Right lobe of liver (tissue), 6 donors: ENCODE measurements at regions not wholly inside any gene's neighbourhood (a gene's known extent, or its start where the extent isn't known, plus 50 kb on each side); places are given as distances from the start of the nearest gene placed in this dataset.

Experiments
- ATAC-seq, 4 donors: fragments of 200-7000 bp; cut with Tn5 transposase; one replicate each; pipeline ENCODE4 v1.9.1; 2020; ENCODE audit warnings: mild to moderate bottlenecking in 4 of 4, moderate library complexity in 4 of 4
- DNase-seq, 3 donors: peaks; one replicate each; pipeline ENCODE4 v3.0.0-alpha.2; 2020
- H3K27ac ChIP-seq, 3 donors: fragments of 200-600 bp; one replicate each; pipeline ENCODE4 v1.8.0; 2022
- H3K27me3 ChIP-seq, 2 donors: fragments of 200-600 bp; one replicate each; pipeline ENCODE4 v1.8.0; 2022
- H3K36me3 ChIP-seq, 4 donors: fragments of 200-600 bp; sonication (generic) in 1 of 4; one replicate each; pipeline versions ENCODE4 v1.5.1 to v1.8.0; 2017 to 2022; ENCODE audit warnings: control low read depth in 1 of 4
- H3K4me1 ChIP-seq, 4 donors: fragments of 200-600 bp; sonication (generic) in 1 of 4; one replicate each; pipeline versions ENCODE4 v1.5.1 to v1.8.0; 2017 to 2022; ENCODE audit warnings: control low read depth in 1 of 4
- H3K4me3 ChIP-seq, 3 donors: fragments of 200-600 bp; one replicate each; pipeline ENCODE4 v1.8.0; 2022
- H3K9me3 ChIP-seq, 4 donors: fragments of 200-600 bp; sonication (generic) in 1 of 4; one replicate each; pipeline versions ENCODE4 v1.5.1 to v1.8.0; 2017 to 2022; ENCODE audit warnings: control low read depth in 1 of 4
- CTCF ChIP-seq, 4 donors: fragments of 200-600 bp in 3 of 4; fragments of 450-650 bp in 1 of 4; IDR thresholded peaks; one replicate each; pipeline versions ENCODE4 v1.5.1 to v1.8.0; 2016 to 2022; ENCODE audit warnings: antibody characterized with exemption in 4 of 4, mild to moderate bottlenecking in 2 of 4
- POLR2A ChIP-seq: fragments of 450-650 bp; IDR thresholded peaks from one replicate; pipeline ENCODE4 v1.6.1; 2017; ENCODE audit warnings: antibody characterized with exemption, mild to moderate bottlenecking
- WGBS: methylation state at CpG from one replicate; pipeline ENCODE4 v1.1.6; 2018; ENCODE audit warnings: low coverage, low lambda C conversion rate; ENCODE audit not compliant: insufficient coverage; ENCODE audit errors: missing lambda C conversion rate; 5-methylcytosine and 5-hydroxymethylcytosine counted together
- intact Hi-C, 2 donors: fragments of 100-400 bp; cut with DNase I; formaldehyde crosslinking; loops; one replicate each; pipeline versions ENCODE4 v1.11.2 to v1.14.1; 2022
- donor health status: DM: no; HTN: yes; CAD: no.
- donor health status: DM: no; HTN: no; CAD: no.
- donor health status: DM: no; HTN: no; CAD: no.
- donor health status: DM: no; HTN: yes; CAD: no.
- donor health status: DM: no; HTN: yes; CAD: no.

DNA sequence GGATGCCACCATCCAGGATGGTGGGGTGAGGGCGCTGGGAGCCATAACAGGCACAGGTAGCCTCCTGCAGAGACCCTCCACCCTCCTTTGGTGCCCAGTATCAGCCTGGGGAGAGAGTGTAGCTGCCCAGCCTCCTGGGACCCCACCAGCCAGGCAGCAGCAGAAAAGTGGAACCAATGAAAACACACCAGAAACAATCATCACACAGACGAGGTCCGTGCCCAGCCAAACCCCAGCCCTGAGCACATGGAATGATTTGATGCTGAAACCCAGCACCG, 285.1 kb downstream of the PTPRU start:
- 33% methylated on average over 3 of the region's 4 CpGs for WGBS
- H3K4me1 ChIP-seq, result no peaks in the 10 kb centered on the region
- intact Hi-C loops, result no loop called here
- ATAC-seq (no peak), DNase-seq (peak in 2 of 3 donors; percentile 2 to 19)
- no peak overlapping the region for H3K4me3 ChIP-seq
- no peaks in the 10 kb centered on the region for H3K9me3 ChIP-seq
- H3K27me3 ChIP-seq, result no peaks in the 10 kb centered on the region
- H3K36me3 ChIP-seq, result no peaks in the 10 kb centered on the region
- H3K27ac ChIP-seq, result no peak overlapping the region
- TF ChIP-seq POLR2A (no peak), CTCF (IDR thresholded peaks at IDR 0.05) (no peak)

DNA sequence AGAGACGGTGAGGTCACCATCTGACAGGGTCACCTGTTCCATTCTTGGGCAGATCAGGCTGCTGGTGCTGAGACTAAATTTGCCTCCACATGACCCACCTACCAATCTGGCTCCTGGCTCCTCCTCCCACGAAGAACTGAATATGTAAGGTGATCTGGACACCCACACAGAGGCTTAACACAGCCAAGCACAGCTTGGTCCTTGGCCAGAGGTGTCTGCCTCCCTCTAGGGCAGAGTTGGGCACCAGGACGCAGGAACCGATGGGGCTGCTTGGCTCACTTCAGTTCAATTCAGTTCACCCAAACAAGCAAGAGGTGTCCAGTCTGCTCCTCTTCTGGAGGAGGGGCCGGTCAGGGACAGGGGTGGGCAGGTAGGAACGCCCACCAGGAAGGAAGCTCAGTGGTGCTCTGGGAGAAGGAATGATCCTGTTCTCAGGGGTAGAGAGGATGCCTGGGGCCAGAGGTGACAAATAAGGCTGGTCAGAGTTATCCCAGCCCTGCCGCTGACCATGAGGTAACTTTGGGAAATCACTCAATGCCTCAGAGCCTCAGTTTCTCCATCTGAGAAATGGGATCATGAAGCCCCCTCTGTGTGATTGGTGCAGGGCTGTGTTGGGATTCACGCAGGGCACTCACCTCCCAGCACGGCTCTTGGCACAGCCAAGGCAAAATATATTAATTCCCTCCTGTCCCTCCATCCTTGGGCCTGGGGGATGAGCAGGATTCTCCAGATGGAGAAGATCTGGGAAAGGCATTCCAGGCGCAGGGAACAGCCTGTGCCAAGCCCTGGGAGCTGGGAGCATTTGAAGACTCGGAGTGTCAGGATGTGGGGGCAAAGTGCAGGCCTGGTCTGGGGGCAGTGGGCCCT, 284.5 kb downstream of the PTPRU start:
- WGBS, result 53% methylated on average over 6 of the region's 11 CpGs
- ATAC-seq (no peak), DNase-seq (peak in 1 of 3 donors; percentile 33)
- no peaks in the 10 kb centered on the region for H3K9me3 ChIP-seq
- H3K27me3 ChIP-seq, result no peaks in the 10 kb centered on the region
- no peaks in the 10 kb centered on the region for H3K4me1 ChIP-seq
- no peaks in the 10 kb centered on the region for H3K36me3 ChIP-seq
- intact Hi-C loops, result no loop called here
- TF ChIP-seq POLR2A, result no peak
- TF ChIP-seq CTCF (IDR thresholded peaks at IDR 0.05), result no peak
- no peak overlapping the region for H3K27ac ChIP-seq
- H3K4me3 ChIP-seq, result no peak overlapping the region

DNA sequence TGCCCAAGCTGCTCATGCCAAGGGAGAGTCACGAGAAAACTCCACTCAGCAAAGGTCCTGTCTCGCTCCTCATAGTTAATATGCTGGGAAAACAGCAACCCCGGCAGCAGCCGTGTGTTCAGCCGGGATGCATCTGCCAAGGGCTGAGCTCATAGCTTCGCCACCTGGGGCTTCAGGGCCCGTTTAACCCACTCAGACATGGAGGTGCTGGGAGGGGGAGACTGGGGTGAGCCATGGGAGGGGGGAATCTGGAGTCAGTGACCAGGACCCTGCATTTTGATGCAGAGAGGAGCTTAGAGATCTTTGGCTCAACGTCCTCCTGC, 283.4 kb downstream of the PTPRU start:
- no peak for TF ChIP-seq POLR2A
- TF ChIP-seq CTCF (IDR thresholded peaks at IDR 0.05), result no peak
- H3K4me1 ChIP-seq, result no peaks in the 10 kb centered on the region
- intact Hi-C loops, result no loop called here
- 30% methylated on average over 3 of the region's 8 CpGs for WGBS
- H3K27ac ChIP-seq, result no peak overlapping the region
- no peaks in the 10 kb centered on the region for H3K27me3 ChIP-seq
- DNase-seq, result peak in 1 of 3 donors; percentile 23
- no peaks in the 10 kb centered on the region for H3K36me3 ChIP-seq
- no peak overlapping the region for H3K4me3 ChIP-seq
- ATAC-seq, result no peak
- no peaks in the 10 kb centered on the region for H3K9me3 ChIP-seq

DNA sequence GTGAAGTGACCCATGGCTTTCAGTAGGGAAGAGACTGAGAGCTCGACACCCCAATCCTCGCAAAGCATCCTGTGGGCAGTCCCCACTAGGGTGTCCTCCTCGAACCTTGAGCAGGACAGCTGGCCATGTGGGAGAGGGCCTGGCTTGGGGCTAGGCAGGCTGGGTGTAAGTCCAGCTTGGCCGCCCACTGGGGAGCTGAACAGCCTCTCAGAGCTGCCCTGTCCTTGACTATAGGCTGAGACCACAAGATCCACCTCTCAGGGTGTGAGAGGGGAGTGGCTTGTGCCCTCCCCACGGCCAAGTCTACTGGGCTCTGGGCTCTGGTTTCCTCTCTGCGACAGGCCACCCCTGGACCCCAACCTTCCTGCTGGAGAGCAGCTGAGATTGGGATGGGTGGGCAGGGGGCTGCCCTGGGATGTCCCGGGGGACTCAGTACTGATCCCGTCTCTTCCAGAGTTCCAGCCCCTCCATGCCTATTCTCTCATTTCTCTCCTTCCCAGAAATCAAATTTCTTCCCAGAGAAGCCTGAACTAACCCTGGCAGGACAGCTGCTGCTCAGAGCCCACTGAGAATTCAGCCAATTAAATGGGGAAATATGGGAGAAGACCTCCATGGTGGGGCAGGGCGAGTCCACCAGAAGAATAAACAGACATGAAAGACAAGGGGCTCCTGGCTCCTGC, 282.9 kb downstream of the PTPRU start:
- Histone ChIP-seq H3K27me3 (no peaks in the 10 kb centered on the region), H3K27ac (no peak overlapping the region), H3K4me3 (no peak overlapping the region), H3K9me3 (no peaks in the 10 kb centered on the region), H3K4me1 (no peaks in the 10 kb centered on the region), H3K36me3 (no peaks in the 10 kb centered on the region)
- DNase-seq (peak in 2 of 3 donors; percentile 8 to 28), ATAC-seq (no peak)
- 65% methylated on average over 5 of the region's 9 CpGs for WGBS
- intact Hi-C loops, result no loop called here
- no peak for TF ChIP-seq CTCF (IDR thresholded peaks at IDR 0.05)
